Stomach (tissue), 8 donors: ENCODE measurements at regions not wholly inside any gene's neighbourhood (a gene's known extent, or its start where the extent isn't known, plus 50 kb on each side); places are given as distances from the start of the nearest gene placed in this dataset.

Experiments
- DNase-seq, 2 donors: peaks; one replicate each; pipeline versions ENCODE4 v3.0.0 to v3.0.0-alpha.2; 2013 to 2019
- H3K27ac ChIP-seq, 5 donors: fragments of 200-600 bp in 4 of 5; sonication (generic) in 4 of 5; one replicate each; pipeline ENCODE4 v1.5.1; 2013 to 2019; ENCODE audit warnings: mild to moderate bottlenecking in 1 of 5, moderate library complexity in 1 of 5
- H3K27me3 ChIP-seq, 3 donors: fragments of 200-600 bp; sonication (generic); one replicate each; pipeline ENCODE4 v1.5.1; 2017 to 2019; ENCODE audit warnings: mixed run types in 1 of 3
- H3K36me3 ChIP-seq, 4 donors: fragments of 200-600 bp; sonication (generic); 1 replicate in 3 of 4; 2 replicates in 1 of 4; pipeline ENCODE4 v1.5.1; 2016 to 2019
- H3K4me1 ChIP-seq, 4 donors: fragments of 200-600 bp; sonication (generic); one replicate each; pipeline ENCODE4 v1.5.1; 2016 to 2019
- H3K4me3 ChIP-seq, 4 donors: fragments of 200-600 bp; sonication (generic) in 3 of 4; one replicate each; pipeline ENCODE4 v1.5.1; 2016 to 2019; ENCODE audit warnings: mild to moderate bottlenecking in 1 of 4
- H3K9me3 ChIP-seq, 4 donors: fragments of 200-600 bp; sonication (generic); one replicate each; pipeline ENCODE4 v1.5.1; 2016 to 2019
- EP300 ChIP-seq: sonication (generic); formaldehyde crosslinking; IDR thresholded peaks from one replicate; pipeline ENCODE4 v1.6.1; 2017; ENCODE audit warnings: antibody characterized with exemption
- POLR2A ChIP-seq, 4 donors: fragments of 450-650 bp; IDR thresholded peaks; one replicate each; pipeline ENCODE4 v1.6.1; 2016; ENCODE audit warnings: antibody characterized with exemption in 4 of 4, control low read depth in 2 of 4, mild to moderate bottlenecking in 1 of 4, moderate library complexity in 1 of 4
- POLR2AphosphoS5 ChIP-seq, 3 donors: sonication (generic); formaldehyde crosslinking; IDR thresholded peaks; one replicate each; pipeline ENCODE4 v1.6.1; 2016; ENCODE audit warnings: antibody characterized with exemption in 3 of 3
- WGBS, 5 donors: extraction: QIAGEN DNeasy Blood & Tissue Kit in 3 of 5; methylation state at CpG; one replicate each; pipeline versions ENCODE4 v1.1.5 to v1.1.7; 2013 to 2018; 5-methylcytosine and 5-hydroxymethylcytosine counted together
- intact Hi-C: fragments of 100-400 bp; cut with DNase I; formaldehyde crosslinking; loops from one replicate; pipeline ENCODE4 v1.15.1; 2023; ENCODE audit warnings: low total_unique reads
- TF ChIP-seq, protein P1 (sequence below), 7 experiments: fragments of 450-650 bp in 4 of 7; fragments of 200-600 bp in 3 of 7; sonication (generic) in 3 of 7; IDR thresholded peaks; one replicate each; pipeline ENCODE4 v1.5.1; 2016 to 2019; ENCODE audit warnings: antibody characterized with exemption in 7 of 7, control low read depth in 2 of 7, mild to moderate bottlenecking in 1 of 7
- donor health status: healthy with polysubstance abuse.
- donor health status: Bipolar disorder and iron deficiency.
- donor health status: healthy.

DNA sequence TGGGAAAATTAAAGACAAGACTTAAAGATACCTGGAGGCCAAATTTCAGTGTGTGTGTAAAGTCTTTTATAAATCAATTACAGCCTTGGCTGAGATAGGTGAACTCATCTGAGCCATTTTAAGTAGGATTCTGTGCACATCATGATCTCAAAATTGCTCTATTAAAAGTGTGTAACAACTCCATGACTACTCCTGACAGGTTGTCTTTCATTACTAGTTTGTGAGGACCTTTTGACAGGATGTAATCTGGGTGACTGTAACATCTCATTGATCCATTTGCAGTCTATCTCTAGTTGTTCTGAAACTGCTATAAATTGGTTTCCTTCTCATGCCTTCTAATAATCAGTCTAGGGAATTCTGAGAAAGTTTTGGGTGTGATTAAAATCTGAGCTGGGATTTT lies 753.3 kb downstream of the SLITRK5 start:
- Histone ChIP-seq H3K9me3 (peaks cover 0 to 20% (median 9%) of the 10 kb centered on the region in 4 donors), H3K27ac (no peak overlapping the region), H3K4me3 (no peak overlapping the region), H3K36me3 (no peaks in the 10 kb centered on the region), H3K27me3 (no peaks in the 10 kb centered on the region), H3K4me1 (no peaks in the 10 kb centered on the region)
- no peak for DNase-seq
- TF ChIP-seq EP300: no peak
- TF ChIP-seq POLR2A (IDR thresholded peaks at IDR 0.05): no peak
- TF ChIP-seq, protein P1, sequence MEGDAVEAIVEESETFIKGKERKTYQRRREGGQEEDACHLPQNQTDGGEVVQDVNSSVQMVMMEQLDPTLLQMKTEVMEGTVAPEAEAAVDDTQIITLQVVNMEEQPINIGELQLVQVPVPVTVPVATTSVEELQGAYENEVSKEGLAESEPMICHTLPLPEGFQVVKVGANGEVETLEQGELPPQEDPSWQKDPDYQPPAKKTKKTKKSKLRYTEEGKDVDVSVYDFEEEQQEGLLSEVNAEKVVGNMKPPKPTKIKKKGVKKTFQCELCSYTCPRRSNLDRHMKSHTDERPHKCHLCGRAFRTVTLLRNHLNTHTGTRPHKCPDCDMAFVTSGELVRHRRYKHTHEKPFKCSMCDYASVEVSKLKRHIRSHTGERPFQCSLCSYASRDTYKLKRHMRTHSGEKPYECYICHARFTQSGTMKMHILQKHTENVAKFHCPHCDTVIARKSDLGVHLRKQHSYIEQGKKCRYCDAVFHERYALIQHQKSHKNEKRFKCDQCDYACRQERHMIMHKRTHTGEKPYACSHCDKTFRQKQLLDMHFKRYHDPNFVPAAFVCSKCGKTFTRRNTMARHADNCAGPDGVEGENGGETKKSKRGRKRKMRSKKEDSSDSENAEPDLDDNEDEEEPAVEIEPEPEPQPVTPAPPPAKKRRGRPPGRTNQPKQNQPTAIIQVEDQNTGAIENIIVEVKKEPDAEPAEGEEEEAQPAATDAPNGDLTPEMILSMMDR (IDR thresholded peaks at IDR 0.05): no peak
- no peak for TF ChIP-seq POLR2AphosphoS5 (IDR thresholded peaks at IDR 0.05)
- intact Hi-C loops: no loop called here

DNA sequence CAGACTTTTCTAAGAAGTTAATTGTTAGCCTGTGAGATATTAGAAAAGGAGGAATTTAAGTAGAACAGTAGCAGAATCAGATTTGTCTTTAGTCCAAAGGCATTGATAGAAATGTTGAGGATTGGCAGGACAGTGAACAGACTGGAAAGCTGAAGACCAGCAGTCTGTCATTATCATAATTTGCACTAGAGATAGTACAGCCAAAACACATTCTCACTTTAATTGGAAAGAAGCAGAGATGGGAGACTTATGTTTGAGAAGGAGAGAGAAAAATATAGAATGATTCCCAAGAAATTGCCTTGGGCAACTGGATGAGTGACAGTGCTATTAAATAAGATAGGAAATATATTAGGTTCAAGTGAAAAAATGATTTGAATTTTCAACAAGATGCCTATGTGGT lies 755.5 kb downstream of the SLITRK5 start:
- Histone ChIP-seq H3K9me3 (peaks cover 0 to 19% (median 9%) of the 10 kb centered on the region in 4 donors), H3K4me1 (no peaks in the 10 kb centered on the region), H3K36me3 (no peaks in the 10 kb centered on the region), H3K4me3 (no peak overlapping the region), H3K27ac (no peak overlapping the region), H3K27me3 (no peaks in the 10 kb centered on the region)
- no peak for DNase-seq
- intact Hi-C loops: no loop called here
- TF ChIP-seq, protein P1 (IDR thresholded peaks at IDR 0.05): no peak
- TF ChIP-seq EP300 (no peak), POLR2AphosphoS5 (IDR thresholded peaks at IDR 0.05) (no peak), POLR2A (IDR thresholded peaks at IDR 0.05) (no peak)

DNA sequence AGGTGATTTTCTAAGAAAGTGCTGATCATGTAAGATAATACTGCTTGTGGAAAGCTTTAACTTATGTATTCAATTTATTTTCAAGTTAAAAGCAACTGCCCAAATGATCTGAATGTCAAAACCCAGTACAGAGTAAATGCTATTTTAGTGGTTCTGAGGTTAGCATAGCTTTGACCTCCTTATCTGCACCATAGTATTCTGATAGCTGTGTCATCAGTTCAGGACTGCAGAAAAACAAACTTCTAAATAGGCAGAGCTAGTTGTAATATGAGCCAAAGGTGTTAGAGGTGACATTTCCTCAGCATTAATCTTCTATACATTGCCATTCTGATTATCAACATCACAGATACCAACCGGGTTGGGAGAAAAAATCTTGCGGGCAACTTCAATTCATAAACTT lies 758.7 kb downstream of the SLITRK5 start:
- intact Hi-C loops: no loop called here
- DNase-seq: peak in 1 of 2 donors; percentile 19
- WGBS, 5 donors: 14 to 38% (median 22%) methylated on average over 2 of the region's 2 CpGs

DNA sequence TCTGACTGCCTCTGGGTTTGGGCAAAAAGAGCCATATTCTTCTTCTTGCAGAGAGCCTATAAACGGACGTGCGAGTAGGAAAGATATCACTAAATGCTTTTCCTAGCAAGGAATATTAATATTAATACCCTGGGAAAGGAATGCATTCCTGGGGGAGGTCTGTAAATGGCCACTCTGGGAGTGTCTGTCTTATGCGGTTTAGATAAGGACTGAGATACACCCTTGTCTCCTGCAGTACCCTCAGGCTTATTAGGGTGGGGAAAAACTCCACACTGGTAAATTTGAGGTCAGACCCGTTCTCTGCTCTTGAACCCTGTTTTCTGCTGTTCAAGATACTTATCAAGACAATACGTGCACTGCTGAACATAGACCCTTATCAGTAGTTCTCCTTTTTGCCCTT lies 763.8 kb downstream of the SLITRK5 start:
- Histone ChIP-seq H3K36me3 (no peaks in the 10 kb centered on the region), H3K27me3 (no peaks in the 10 kb centered on the region), H3K4me3 (no peak overlapping the region), H3K27ac (no peak overlapping the region), H3K4me1 (no peaks in the 10 kb centered on the region), H3K9me3 (peaks cover 0 to 17% (median 11%) of the 10 kb centered on the region in 4 donors)
- DNase-seq: no peak
- intact Hi-C loops: no loop called here
- WGBS, 5 donors: 86 to 93% (median 89%) methylated on average over 6 of the region's 6 CpGs
- TF ChIP-seq, protein P1 (IDR thresholded peaks at IDR 0.05): no peak
- TF ChIP-seq EP300 (no peak), POLR2AphosphoS5 (IDR thresholded peaks at IDR 0.05) (no peak), POLR2A (IDR thresholded peaks at IDR 0.05) (no peak)

More for the DNA sequence above, 758.7 kb downstream of the SLITRK5 start:
- Histone ChIP-seq H3K4me3 (no peak overlapping the region), H3K27me3 (no peaks in the 10 kb centered on the region), H3K27ac (no peak overlapping the region), H3K9me3 (peaks cover 0 to 22% (median 12%) of the 10 kb centered on the region in 4 donors), H3K36me3 (no peaks in the 10 kb centered on the region), H3K4me1 (no peaks in the 10 kb centered on the region)
- TF ChIP-seq POLR2A (IDR thresholded peaks at IDR 0.05) (no peak), POLR2AphosphoS5 (IDR thresholded peaks at IDR 0.05) (no peak), EP300 (no peak)
- TF ChIP-seq, protein P1 (IDR thresholded peaks at IDR 0.05): no peak
